ENCODE measurements at regions not wholly inside any gene's neighbourhood (a gene's known extent, or its start where the extent isn't known, plus 50 kb on each side); places are given as distances from the start of the nearest gene placed in this dataset.

DNA sequence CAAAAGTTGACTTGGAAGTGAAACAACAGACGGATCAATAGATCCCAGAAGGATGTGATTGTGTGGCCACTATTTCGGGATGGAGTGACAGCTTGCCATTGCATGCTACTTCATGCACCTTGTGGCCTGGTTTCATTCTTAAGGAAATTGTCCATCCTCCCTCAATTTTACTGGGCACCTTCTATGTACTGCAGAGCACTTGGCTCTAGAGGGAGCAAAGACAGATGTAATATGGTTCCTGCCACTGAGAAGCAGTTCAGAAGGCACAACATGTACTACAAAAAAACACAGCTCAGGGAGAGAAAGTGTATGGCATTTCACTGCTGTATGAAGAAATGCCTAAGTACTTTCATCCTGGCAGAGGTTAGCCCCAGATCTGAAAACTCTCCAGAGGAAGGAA lies 91.9 kb downstream of the FOXA2 start:
- Histone ChIP-seq H3K27me3 (ENCODE audit: control insufficient read depth in 2 of 2, insufficient read depth in 2 of 2, low read length in 2 of 2) (no peaks in the 10 kb centered on the region), H3K4me2 (ENCODE audit: insufficient read depth, low read length) (no peak overlapping the region), H3K9ac (ENCODE audit: insufficient read depth in 1 of 2, low read depth in 2 of 2, low read length in 2 of 2) (no peak overlapping the region), H4K20me1 (replicated peaks; ENCODE audit: control insufficient read depth, insufficient read depth, low read length) (no peaks in the 10 kb centered on the region), H3K9me1 (ENCODE audit: control insufficient read depth, insufficient read depth, low read length) (no peaks in the 10 kb centered on the region), H2AFZ (ENCODE audit: low read depth, low read length) (no peak overlapping the region), H3K4me1 (replicated peaks in 1 of 2; ENCODE audit: control insufficient read depth in 2 of 2, insufficient read depth in 2 of 2, low read length in 2 of 2) (peaks cover 0 to 3% of the 10 kb centered on the region in 2 experiments; a peak in 2 of 5 replicates), H3K36me3 (ENCODE audit: control insufficient read depth, insufficient read depth, low read length) (no peaks in the 10 kb centered on the region), H3K79me2 (ENCODE audit: control insufficient read depth, insufficient read depth, low read length) (no peaks in the 10 kb centered on the region), H3K27ac (ENCODE audit: extremely low read depth, low read depth, low read length) (no peak overlapping the region), H3K4me3 (no peak overlapping the region), H3K9me3 (replicated peaks; ENCODE audit: control insufficient read depth, insufficient read depth, low read depth, low read length) (no peaks in the 10 kb centered on the region)
- ATAC-seq (no peak), DNase-seq (ENCODE audit: extremely low read depth in 1 of 4, low spot score in 3 of 4) (no peak), FAIRE-seq (no peak)
- 0% methylated on average over 2 of the region's 2 CpGs for WGBS (ENCODE audit: insufficient coverage, low coverage, missing lambda C conversion rate)
- in situ Hi-C loops (cut with MboI) (no loop called here), intact Hi-C loops (cut with micrococcal nuclease) (loop anchor here (5.0 to 10.0 kb wide), 2 partner anchors 95 to 192 kb away; no protein-coding TSS in a partner anchor)
- BruUV-seq (replicated peaks) = no TSS peak
- ChIA-PET CTCF (ENCODE audit: low intra/inter-chr PET ratio) (no interaction called here), POLR2A (no interaction called here)
- TF ChIP-seq, protein P1, sequence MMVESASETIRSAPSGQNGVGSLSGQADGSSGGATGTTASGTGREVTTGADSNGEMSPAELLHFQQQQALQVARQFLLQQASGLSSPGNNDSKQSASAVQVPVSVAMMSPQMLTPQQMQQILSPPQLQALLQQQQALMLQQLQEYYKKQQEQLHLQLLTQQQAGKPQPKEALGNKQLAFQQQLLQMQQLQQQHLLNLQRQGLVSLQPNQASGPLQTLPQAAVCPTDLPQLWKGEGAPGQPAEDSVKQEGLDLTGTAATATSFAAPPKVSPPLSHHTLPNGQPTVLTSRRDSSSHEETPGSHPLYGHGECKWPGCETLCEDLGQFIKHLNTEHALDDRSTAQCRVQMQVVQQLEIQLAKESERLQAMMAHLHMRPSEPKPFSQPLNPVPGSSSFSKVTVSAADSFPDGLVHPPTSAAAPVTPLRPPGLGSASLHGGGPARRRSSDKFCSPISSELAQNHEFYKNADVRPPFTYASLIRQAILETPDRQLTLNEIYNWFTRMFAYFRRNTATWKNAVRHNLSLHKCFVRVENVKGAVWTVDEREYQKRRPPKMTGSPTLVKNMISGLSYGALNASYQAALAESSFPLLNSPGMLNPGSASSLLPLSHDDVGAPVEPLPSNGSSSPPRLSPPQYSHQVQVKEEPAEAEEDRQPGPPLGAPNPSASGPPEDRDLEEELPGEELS (CRISPR knock-in tag; IDR thresholded peaks at IDR 0.05; ENCODE audit: borderline replicate concordance) = no peak
- TF ChIP-seq PPARD (CRISPR knock-in tag; IDR thresholded peaks at IDR 0.05) = no peak
- no peak for TF ChIP-seq SRSF9 (IDR thresholded peaks at IDR 0.05; ENCODE audit: borderline replicate concordance, low read depth, low read length)
- no peak for TF ChIP-seq ZNF140 (CRISPR knock-in tag; IDR thresholded peaks at IDR 0.05)
- no peak for TF ChIP-seq LARP7 (IDR thresholded peaks at IDR 0.05)
- no peak for TF ChIP-seq FOSL1 (tag; conservative IDR thresholded peaks at IDR 0.05)
- TF ChIP-seq FOXA1 (IDR thresholded peaks at IDR 0.05; ENCODE audit: borderline replicate concordance) = no peak
- no peak for TF ChIP-seq GABPB1 (CRISPR knock-in tag; IDR thresholded peaks at IDR 0.05)
- TF ChIP-seq KDM1A (IDR thresholded peaks at IDR 0.05) = no peak

Measured in K562 (cell line).